A204.1 (cell line): ENCODE measurements at regions not wholly inside any gene's neighbourhood (a gene's known extent, or its start where the extent isn't known, plus 50 kb on each side); places are given as distances from the start of the nearest gene placed in this dataset.

Source experiments
- FAIRE-seq: peaks from 2 replicates; lab custom pipeline; 2012; peaks lifted over from hg19 to GRCh38; lab: Jason Lieb, UNC

GRCh38 chr20:42020316-42020715 lies 402.1 kb upstream of the CHD6 start:
- no peak for FAIRE-seq

- FAIRE-seq = no peak
Observed at GRCh38 chr20:42018979-42019378, 400.8 kb upstream of the CHD6 start.

- FAIRE-seq = no peak
Observed at GRCh38 chr20:42010090-42010489, 391.9 kb upstream of the CHD6 start.

GRCh38 chr20:42007251-42007650 lies 389.1 kb upstream of the CHD6 start:
- FAIRE-seq = no peak

- FAIRE-seq = no peak
Observed at GRCh38 chr20:42005211-42005610, 387.0 kb upstream of the CHD6 start.

GRCh38 chr20:42003380-42003779 lies 385.2 kb upstream of the CHD6 start:
- no peak for FAIRE-seq

GRCh38 chr20:41998539-41999341 lies 380.6 kb upstream of the CHD6 start:
- no peak for FAIRE-seq

GRCh38 chr20:41996951-41997350 lies 378.8 kb upstream of the CHD6 start:
- FAIRE-seq = no peak

- FAIRE-seq = no peak
Observed at GRCh38 chr20:41992481-41992880, 374.3 kb upstream of the CHD6 start.

- no peak for FAIRE-seq
Observed at GRCh38 chr20:41991412-41991811, 373.2 kb upstream of the CHD6 start.

GRCh38 chr20:41989935-41990635 lies 371.9 kb upstream of the CHD6 start:
- no peak for FAIRE-seq

GRCh38 chr20:41989039-41989679 lies 371.0 kb upstream of the CHD6 start:
- FAIRE-seq = no peak

- no peak for FAIRE-seq
Observed at GRCh38 chr20:41984031-41984430, 365.9 kb upstream of the CHD6 start.

GRCh38 chr20:41983159-41983558 lies 365.0 kb upstream of the CHD6 start:
- no peak for FAIRE-seq

- FAIRE-seq = no peak
Observed at GRCh38 chr20:41981746-41982145, 363.6 kb upstream of the CHD6 start.

GRCh38 chr20:41978875-41979274 lies 360.7 kb upstream of the CHD6 start:
- FAIRE-seq = no peak

GRCh38 chr20:41978246-41978790 lies 360.1 kb upstream of the CHD6 start:
- FAIRE-seq = no peak

- FAIRE-seq = no peak
Observed at GRCh38 chr20:41969656-41970055, 351.5 kb upstream of the CHD6 start.

GRCh38 chr20:41960166-41960565 lies 342.0 kb upstream of the CHD6 start:
- no peak for FAIRE-seq

GRCh38 chr20:41958391-41958790 lies 340.2 kb upstream of the CHD6 start:
- no peak for FAIRE-seq

GRCh38 chr20:41956338-41957074 lies 338.3 kb upstream of the CHD6 start:
- FAIRE-seq = no peak

GRCh38 chr20:41952166-41952565 lies 334.0 kb upstream of the CHD6 start:
- no peak for FAIRE-seq
